ENCODE measurements at regions not wholly inside any gene's neighbourhood (a gene's known extent, or its start where the extent isn't known, plus 50 kb on each side); places are given as distances from the start of the nearest gene placed in this dataset.
"Not testable (repeated sequence)": the region's sequence is repeated elsewhere in the genome, so short reads cannot be mapped to it uniquely, and the experiment has no call there.

- no peak for DNase-seq
- Mint-ChIP-seq H3K4me3 (no peak overlapping the region), H3K36me3 (ENCODE audit: low read depth) (no peaks in the 10 kb centered on the region), H3K27me3 (no peaks in the 10 kb centered on the region), H3K9me3 (no peaks in the 10 kb centered on the region), H3K4me1 (peaks cover 2% of the 10 kb centered on the region), H3K27ac (no peak overlapping the region)
- intact Hi-C loops (cut with micrococcal nuclease) = no loop called here
Observed at GRCh38 chr12:108440736-108441135, 74.3 kb upstream of the FICD start.

- DNase-seq = no peak
- Mint-ChIP-seq H3K4me3 (no peak overlapping the region), H3K36me3 (ENCODE audit: low read depth) (no peaks in the 10 kb centered on the region), H3K27ac (no peak overlapping the region), H3K9me3 (no peaks in the 10 kb centered on the region), H3K27me3 (no peaks in the 10 kb centered on the region), H3K4me1 (peaks cover 2% of the 10 kb centered on the region)
- intact Hi-C loops (cut with micrococcal nuclease) = no loop called here
Observed at GRCh38 chr12:108438667-108439066, 76.4 kb upstream of the FICD start.

GRCh38 chr12:108432423-108433121 lies 82.5 kb upstream of the FICD start:
- Mint-ChIP-seq H3K9me3 (no peaks in the 10 kb centered on the region), H3K36me3 (ENCODE audit: low read depth) (no peaks in the 10 kb centered on the region), H3K4me1 (no peaks in the 10 kb centered on the region), H3K4me3 (no peak overlapping the region), H3K27ac (no peak overlapping the region), H3K27me3 (peaks cover 8% of the 10 kb centered on the region)
- intact Hi-C loops (cut with micrococcal nuclease) = no loop called here
- DNase-seq = no peak

GRCh38 chr12:108430926-108431325 lies 84.2 kb upstream of the FICD start:
- Mint-ChIP-seq H3K36me3 (ENCODE audit: low read depth) (no peaks in the 10 kb centered on the region), H3K4me3 (no peak overlapping the region), H3K27ac (no peak overlapping the region), H3K4me1 (no peaks in the 10 kb centered on the region), H3K27me3 (peaks cover 8% of the 10 kb centered on the region), H3K9me3 (no peaks in the 10 kb centered on the region)
- intact Hi-C loops (cut with micrococcal nuclease) = no loop called here
- DNase-seq = no peak

- Mint-ChIP-seq H3K27me3 (peaks cover 8% of the 10 kb centered on the region), H3K4me3 (no peak overlapping the region), H3K27ac (no peak overlapping the region), H3K36me3 (ENCODE audit: low read depth) (no peaks in the 10 kb centered on the region), H3K9me3 (no peaks in the 10 kb centered on the region), H3K4me1 (no peaks in the 10 kb centered on the region)
- intact Hi-C loops (cut with micrococcal nuclease) = no loop called here
- no peak for DNase-seq
Observed at GRCh38 chr12:108430245-108430644, 84.8 kb upstream of the FICD start.

- Mint-ChIP-seq H3K27me3 (no peaks in the 10 kb centered on the region), H3K4me1 (no peaks in the 10 kb centered on the region), H3K4me3 (no peak overlapping the region), H3K27ac (no peak overlapping the region), H3K9me3 (no peaks in the 10 kb centered on the region), H3K36me3 (ENCODE audit: low read depth) (no peaks in the 10 kb centered on the region)
- DNase-seq = no peak
- intact Hi-C loops (cut with micrococcal nuclease) = no loop called here
Observed at GRCh38 chr12:108425238-108425795, 86.2 kb upstream of the CMKLR1 start.

- DNase-seq = no peak
- H3K9me3 Mint-ChIP-seq = no peaks in the 10 kb centered on the region
- no peaks in the 10 kb centered on the region for H3K27me3 Mint-ChIP-seq
- intact Hi-C loops (cut with micrococcal nuclease) = no loop called here
- H3K4me1 Mint-ChIP-seq = no peaks in the 10 kb centered on the region
- no peak overlapping the region for H3K4me3 Mint-ChIP-seq
- H3K36me3 Mint-ChIP-seq (ENCODE audit: low read depth) = no peaks in the 10 kb centered on the region
- H3K27ac Mint-ChIP-seq = no peak overlapping the region
Observed at GRCh38 chr12:108424816-108425215, 85.7 kb upstream of the CMKLR1 start.

GRCh38 chr12:108424026-108424425 lies 84.9 kb upstream of the CMKLR1 start:
- Mint-ChIP-seq H3K36me3 (ENCODE audit: low read depth) (no peaks in the 10 kb centered on the region), H3K4me3 (no peak overlapping the region), H3K27ac (peak overlapping the region; percentile 22), H3K27me3 (no peaks in the 10 kb centered on the region), H3K9me3 (no peaks in the 10 kb centered on the region), H3K4me1 (no peaks in the 10 kb centered on the region)
- DNase-seq = no peak
- intact Hi-C loops (cut with micrococcal nuclease) = no loop called here

GRCh38 chr12:108423486-108423885 lies 84.4 kb upstream of the CMKLR1 start:
- Mint-ChIP-seq H3K36me3 (ENCODE audit: low read depth) (no peaks in the 10 kb centered on the region), H3K27me3 (no peaks in the 10 kb centered on the region), H3K9me3 (no peaks in the 10 kb centered on the region), H3K4me3 (no peak overlapping the region), H3K4me1 (no peaks in the 10 kb centered on the region), H3K27ac (no peak overlapping the region)
- intact Hi-C loops (cut with micrococcal nuclease) = no loop called here
- no peak for DNase-seq

- H3K4me1 Mint-ChIP-seq; H3K36me3 Mint-ChIP-seq (ENCODE audit: low read depth); DNase-seq; H3K27ac Mint-ChIP-seq; intact Hi-C loops (cut with micrococcal nuclease); H3K27me3 Mint-ChIP-seq; H3K4me3 Mint-ChIP-seq; H3K9me3 Mint-ChIP-seq: not testable (repeated sequence)
Observed at GRCh38 chr12:108421082-108421481, 82.0 kb upstream of the CMKLR1 start.

- H3K9me3 Mint-ChIP-seq; H3K27ac Mint-ChIP-seq; intact Hi-C loops (cut with micrococcal nuclease); H3K36me3 Mint-ChIP-seq (ENCODE audit: low read depth); H3K4me3 Mint-ChIP-seq; DNase-seq; H3K27me3 Mint-ChIP-seq; H3K4me1 Mint-ChIP-seq: not testable (repeated sequence)
Observed at GRCh38 chr12:108420421-108420820, 81.3 kb upstream of the CMKLR1 start.

- no peak for DNase-seq
- no peak overlapping the region for H3K4me3 Mint-ChIP-seq
- intact Hi-C loops (cut with micrococcal nuclease) = no loop called here
- H3K27me3 Mint-ChIP-seq = no peaks in the 10 kb centered on the region
- no peak overlapping the region for H3K27ac Mint-ChIP-seq
- H3K36me3 Mint-ChIP-seq (ENCODE audit: low read depth) = no peaks in the 10 kb centered on the region
- H3K9me3 Mint-ChIP-seq = peaks cover 3% of the 10 kb centered on the region
- H3K4me1 Mint-ChIP-seq = no peaks in the 10 kb centered on the region
Observed at GRCh38 chr12:108419949-108420348, 80.8 kb upstream of the CMKLR1 start.

GRCh38 chr12:108418164-108418890 lies 79.2 kb upstream of the CMKLR1 start:
- H3K4me3 Mint-ChIP-seq = no peak overlapping the region
- H3K27ac Mint-ChIP-seq = no peak overlapping the region
- H3K27me3 Mint-ChIP-seq = peaks cover 1% of the 10 kb centered on the region
- H3K9me3 Mint-ChIP-seq = peaks cover 3% of the 10 kb centered on the region
- no peaks in the 10 kb centered on the region for H3K36me3 Mint-ChIP-seq (ENCODE audit: low read depth)
- intact Hi-C loops (cut with micrococcal nuclease) = no loop called here
- no peak for DNase-seq
- H3K4me1 Mint-ChIP-seq = no peaks in the 10 kb centered on the region

GRCh38 chr12:108414021-108414420 lies 74.9 kb upstream of the CMKLR1 start:
- peaks cover 1% of the 10 kb centered on the region for H3K27me3 Mint-ChIP-seq
- H3K9me3 Mint-ChIP-seq = peaks cover 3% of the 10 kb centered on the region
- intact Hi-C loops (cut with micrococcal nuclease) = no loop called here
- DNase-seq = no peak
- no peak overlapping the region for H3K27ac Mint-ChIP-seq
- H3K4me3 Mint-ChIP-seq = no peak overlapping the region
- no peaks in the 10 kb centered on the region for H3K4me1 Mint-ChIP-seq
- no peaks in the 10 kb centered on the region for H3K36me3 Mint-ChIP-seq (ENCODE audit: low read depth)

All from activated CD4-positive, alpha-beta T cell treated with anti-CD3 and anti-CD28 coated beads, Interleukin-2, amount 10 ng/mL, durations not matched to agents 24 days and 14 days (primary cell).